GM06990 (cell line): ENCODE measurements at regions not wholly inside any gene's neighbourhood (a gene's known extent, or its start where the extent isn't known, plus 50 kb on each side); places are given as distances from the start of the nearest gene placed in this dataset.

Experiments used
- DNase-seq: peaks from one replicate; pipeline ENCODE4 v3.0.0-alpha.2; 2011; ENCODE audit not compliant: insufficient read length; ENCODE audit errors: extremely low read depth
- H3K27me3 ChIP-seq: replicated peaks from 2 replicates; pipeline ENCODE4 v1.6.0; 2011; ENCODE audit warnings: low read length; ENCODE audit not compliant: control insufficient read depth, insufficient read depth
- H3K36me3 ChIP-seq: 2 replicates; pipeline ENCODE4 v1.5.1; 2011; ENCODE audit warnings: low read length; ENCODE audit not compliant: control insufficient read depth, insufficient read depth
- H3K4me3 ChIP-seq: replicated peaks from 2 replicates; pipeline ENCODE4 v1.5.1; 2011; ENCODE audit warnings: low read depth, mild to moderate bottlenecking, control low read depth, low read length
- TF ChIP-seq, protein P1 (sequence below): IDR thresholded peaks from 2 replicates; pipeline ENCODE4 v1.5.1; 2011; ENCODE audit warnings: low read length, control low read depth, mild to moderate bottlenecking, inconsistent platforms; ENCODE audit not compliant: insufficient read depth, poor library complexity, severe bottlenecking

DNA sequence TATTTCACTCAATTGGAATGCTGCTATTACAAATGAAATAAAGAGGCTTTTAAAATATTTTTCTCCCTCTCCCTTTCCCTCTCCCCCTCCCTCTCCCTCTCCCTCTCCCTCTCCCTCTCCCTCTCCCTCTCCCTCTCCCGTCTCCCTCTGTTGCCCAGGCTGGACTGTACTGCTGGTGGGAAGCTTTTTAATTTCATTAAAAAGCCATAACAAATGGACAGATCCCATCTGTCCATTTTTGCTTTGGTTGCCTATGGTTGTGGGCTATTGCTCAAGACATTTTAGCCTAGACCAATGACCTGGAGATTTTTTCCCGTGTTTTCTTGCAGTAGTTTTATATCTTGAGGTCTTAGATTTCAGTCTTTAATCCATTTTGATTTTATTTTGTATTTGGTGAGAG, 107.2 kb upstream of the LRRC3B start:
- H3K27me3 ChIP-seq: no peaks in the 10 kb centered on the region
- DNase-seq: no peak
- H3K4me3 ChIP-seq: no peak overlapping the region
- no peaks in the 10 kb centered on the region for H3K36me3 ChIP-seq
- TF ChIP-seq, protein P1, sequence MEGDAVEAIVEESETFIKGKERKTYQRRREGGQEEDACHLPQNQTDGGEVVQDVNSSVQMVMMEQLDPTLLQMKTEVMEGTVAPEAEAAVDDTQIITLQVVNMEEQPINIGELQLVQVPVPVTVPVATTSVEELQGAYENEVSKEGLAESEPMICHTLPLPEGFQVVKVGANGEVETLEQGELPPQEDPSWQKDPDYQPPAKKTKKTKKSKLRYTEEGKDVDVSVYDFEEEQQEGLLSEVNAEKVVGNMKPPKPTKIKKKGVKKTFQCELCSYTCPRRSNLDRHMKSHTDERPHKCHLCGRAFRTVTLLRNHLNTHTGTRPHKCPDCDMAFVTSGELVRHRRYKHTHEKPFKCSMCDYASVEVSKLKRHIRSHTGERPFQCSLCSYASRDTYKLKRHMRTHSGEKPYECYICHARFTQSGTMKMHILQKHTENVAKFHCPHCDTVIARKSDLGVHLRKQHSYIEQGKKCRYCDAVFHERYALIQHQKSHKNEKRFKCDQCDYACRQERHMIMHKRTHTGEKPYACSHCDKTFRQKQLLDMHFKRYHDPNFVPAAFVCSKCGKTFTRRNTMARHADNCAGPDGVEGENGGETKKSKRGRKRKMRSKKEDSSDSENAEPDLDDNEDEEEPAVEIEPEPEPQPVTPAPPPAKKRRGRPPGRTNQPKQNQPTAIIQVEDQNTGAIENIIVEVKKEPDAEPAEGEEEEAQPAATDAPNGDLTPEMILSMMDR: no peak

DNA sequence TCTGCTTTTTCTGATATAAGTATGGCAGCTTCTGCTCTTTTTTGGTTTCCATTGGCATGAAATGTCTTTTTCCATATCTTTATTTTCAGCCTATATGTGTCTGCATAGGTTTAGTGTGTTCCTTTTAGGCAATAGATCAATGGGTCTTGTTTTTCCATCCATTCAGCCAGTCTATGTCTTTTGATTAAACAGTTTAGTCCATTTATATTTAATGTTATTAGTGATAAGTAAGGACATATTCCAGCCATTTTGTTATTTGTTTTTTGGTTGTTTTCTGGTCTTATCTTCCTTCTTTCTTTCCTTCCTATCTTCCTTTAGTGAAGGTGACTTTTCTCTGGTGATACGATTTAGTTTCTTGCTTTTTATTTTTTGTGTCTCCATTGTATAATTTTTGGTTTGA, 101.3 kb upstream of the LRRC3B start:
- no peaks in the 10 kb centered on the region for H3K36me3 ChIP-seq
- no peaks in the 10 kb centered on the region for H3K27me3 ChIP-seq
- H3K4me3 ChIP-seq: no peak overlapping the region
- DNase-seq: no peak
- TF ChIP-seq, protein P1: no peak

DNA sequence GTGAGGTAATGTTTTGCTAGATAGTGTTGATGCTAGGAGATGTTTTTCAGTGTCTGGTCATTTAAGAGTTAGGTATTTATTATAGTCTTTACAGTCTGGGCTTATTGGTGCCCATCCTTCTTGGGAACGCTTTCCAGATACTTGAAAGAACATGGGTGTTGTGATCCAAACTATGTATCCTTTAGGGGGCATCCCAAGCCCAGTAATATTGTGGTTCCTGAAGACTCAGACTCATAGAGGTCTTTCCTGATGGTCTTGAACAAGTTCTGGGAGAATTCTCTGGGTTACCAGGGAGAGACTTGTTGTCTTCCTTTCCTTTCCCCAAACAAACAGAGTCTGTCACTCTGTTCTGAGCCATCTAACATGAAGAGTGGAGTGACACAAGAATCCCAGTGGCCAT, 99.7 kb upstream of the LRRC3B start:
- H3K27me3 ChIP-seq: no peaks in the 10 kb centered on the region
- TF ChIP-seq, protein P1: no peak
- H3K36me3 ChIP-seq: no peaks in the 10 kb centered on the region
- H3K4me3 ChIP-seq: no peak overlapping the region
- DNase-seq: no peak

DNA sequence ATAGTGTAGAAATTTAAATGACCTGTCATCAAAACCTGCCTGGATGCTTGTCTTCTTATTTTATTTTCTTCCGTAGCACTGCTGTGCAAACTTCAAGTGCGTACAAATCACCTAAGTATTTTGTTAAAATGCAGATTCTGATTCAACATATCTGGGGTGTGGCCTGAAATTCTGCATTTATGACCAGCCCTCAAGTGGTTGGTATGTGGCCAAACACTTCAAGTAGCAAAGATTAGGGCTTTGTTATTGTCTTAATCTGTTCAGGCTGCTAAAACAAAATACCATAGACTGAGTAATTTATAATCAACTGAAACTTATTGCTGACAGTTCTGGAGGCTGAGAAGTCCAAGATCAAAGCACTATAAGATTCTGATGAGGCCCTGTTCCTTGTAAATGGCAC, 97.6 kb upstream of the LRRC3B start:
- no peak for DNase-seq
- Histone ChIP-seq H3K4me3 (no peak overlapping the region), H3K36me3 (no peaks in the 10 kb centered on the region), H3K27me3 (no peaks in the 10 kb centered on the region)
- TF ChIP-seq, protein P1: no peak

DNA sequence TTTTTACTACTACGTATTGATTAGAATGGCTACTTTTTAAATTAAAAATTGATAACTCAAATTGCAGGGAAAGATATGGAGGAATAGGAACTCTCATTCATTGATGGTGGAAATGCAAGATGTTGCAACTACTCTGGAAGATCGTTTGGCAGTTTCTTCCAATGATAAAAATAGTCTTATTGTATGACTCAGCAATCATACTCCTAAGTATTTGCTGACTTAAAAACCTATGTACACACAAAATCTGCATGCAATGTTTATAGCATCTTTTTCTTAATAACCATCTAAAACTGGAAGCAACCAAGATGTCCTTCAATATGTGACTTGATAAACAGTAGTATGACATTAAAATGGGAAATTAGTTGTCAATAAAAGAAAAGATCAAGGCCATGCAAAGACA, 87.4 kb upstream of the LRRC3B start:
- DNase-seq: no peak
- TF ChIP-seq, protein P1: no peak
- no peak overlapping the region for H3K4me3 ChIP-seq
- no peaks in the 10 kb centered on the region for H3K36me3 ChIP-seq
- no peaks in the 10 kb centered on the region for H3K27me3 ChIP-seq

DNA sequence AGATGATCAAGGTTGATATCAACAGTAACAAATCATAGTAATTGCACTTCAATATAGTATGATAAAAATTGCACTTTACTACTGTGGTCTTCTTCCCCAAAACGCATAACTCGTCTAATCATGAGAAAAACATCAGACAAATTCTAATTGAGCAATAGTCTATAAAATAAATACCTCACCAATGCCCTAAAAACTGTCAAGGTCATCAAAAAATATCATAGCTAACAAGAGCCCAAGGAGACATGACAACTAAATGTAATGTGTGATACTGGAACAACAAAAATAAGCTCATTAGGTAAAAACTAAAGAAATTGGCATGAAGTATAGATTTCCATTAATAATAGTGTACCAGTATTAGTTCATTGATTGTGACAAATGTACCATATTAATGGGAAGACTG, 85.6 kb upstream of the LRRC3B start:
- Histone ChIP-seq H3K4me3 (no peak overlapping the region), H3K27me3 (no peaks in the 10 kb centered on the region), H3K36me3 (no peaks in the 10 kb centered on the region)
- TF ChIP-seq, protein P1: no peak
- no peak for DNase-seq
